ENCODE measurements at regions not wholly inside any gene's neighbourhood (a gene's known extent, or its start where the extent isn't known, plus 50 kb on each side); places are given as distances from the start of the nearest gene placed in this dataset.

DNA sequence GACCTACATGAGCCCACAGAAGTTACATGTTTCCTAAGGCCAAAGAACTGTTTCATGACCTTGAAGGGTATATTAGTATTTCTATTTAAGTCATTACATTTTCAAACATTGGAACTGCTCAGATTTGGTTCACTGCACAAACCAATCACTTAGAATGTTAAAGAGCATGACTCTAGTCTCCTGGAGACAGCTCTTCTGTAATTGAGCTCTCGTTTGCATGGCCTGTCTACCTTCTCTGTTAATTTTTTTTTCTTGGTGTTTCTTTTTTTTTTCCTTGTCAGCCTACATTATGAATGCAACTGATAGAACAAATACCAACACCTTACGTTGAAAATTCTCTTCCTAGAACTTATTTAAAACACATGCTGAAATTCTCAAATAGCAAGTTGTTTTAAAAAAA lies 860.2 kb upstream of the MAP3K7 start:
- no peak overlapping the region for H3K9ac ChIP-seq (ENCODE audit: extremely low read depth, insufficient read length, low read length)
- no peaks in the 10 kb centered on the region for H3K4me1 ChIP-seq (ENCODE audit: insufficient read depth, low read length)
- H2BK120ac ChIP-seq (ENCODE audit: low read depth, low read length, poor library complexity, severe bottlenecking) = no peak overlapping the region
- H3K23me2 ChIP-seq (ENCODE audit: insufficient read length, low read depth, low read length, poor library complexity, severe bottlenecking) = no peaks in the 10 kb centered on the region
- TF ChIP-seq, protein P1, sequence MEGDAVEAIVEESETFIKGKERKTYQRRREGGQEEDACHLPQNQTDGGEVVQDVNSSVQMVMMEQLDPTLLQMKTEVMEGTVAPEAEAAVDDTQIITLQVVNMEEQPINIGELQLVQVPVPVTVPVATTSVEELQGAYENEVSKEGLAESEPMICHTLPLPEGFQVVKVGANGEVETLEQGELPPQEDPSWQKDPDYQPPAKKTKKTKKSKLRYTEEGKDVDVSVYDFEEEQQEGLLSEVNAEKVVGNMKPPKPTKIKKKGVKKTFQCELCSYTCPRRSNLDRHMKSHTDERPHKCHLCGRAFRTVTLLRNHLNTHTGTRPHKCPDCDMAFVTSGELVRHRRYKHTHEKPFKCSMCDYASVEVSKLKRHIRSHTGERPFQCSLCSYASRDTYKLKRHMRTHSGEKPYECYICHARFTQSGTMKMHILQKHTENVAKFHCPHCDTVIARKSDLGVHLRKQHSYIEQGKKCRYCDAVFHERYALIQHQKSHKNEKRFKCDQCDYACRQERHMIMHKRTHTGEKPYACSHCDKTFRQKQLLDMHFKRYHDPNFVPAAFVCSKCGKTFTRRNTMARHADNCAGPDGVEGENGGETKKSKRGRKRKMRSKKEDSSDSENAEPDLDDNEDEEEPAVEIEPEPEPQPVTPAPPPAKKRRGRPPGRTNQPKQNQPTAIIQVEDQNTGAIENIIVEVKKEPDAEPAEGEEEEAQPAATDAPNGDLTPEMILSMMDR (conservative IDR thresholded peaks at IDR 0.05) = no peak
- no peak overlapping the region for H4K91ac ChIP-seq (ENCODE audit: insufficient read length, low read depth, low read length)
- no peak overlapping the region for H3T11ph ChIP-seq (ENCODE audit: low read length)
- no peak overlapping the region for H2AK5ac ChIP-seq (ENCODE audit: insufficient read length, low read length)
- H4K5ac ChIP-seq (ENCODE audit: insufficient read length, low read depth, low read length) = no peak overlapping the region
- no peaks in the 10 kb centered on the region for H3K27me3 ChIP-seq (ENCODE audit: insufficient read depth, low read length)
- H3K56ac ChIP-seq (ENCODE audit: insufficient read length, low read depth, low read length) = no peak overlapping the region
- H3K9me3 Mint-ChIP-seq = no peaks in the 10 kb centered on the region
- no peaks in the 10 kb centered on the region for H4K20me1 ChIP-seq (ENCODE audit: control insufficient read depth, insufficient read depth, insufficient read length)
- no peaks in the 10 kb centered on the region for H3K27me3 Mint-ChIP-seq (ENCODE audit: low read depth)
- H3K4ac ChIP-seq (ENCODE audit: low read depth, low read length) = no peak overlapping the region
- H2BK20ac ChIP-seq (ENCODE audit: low read depth, low read length, poor library complexity, severe bottlenecking) = no peak overlapping the region
- H2BK15ac ChIP-seq (ENCODE audit: low read depth, low read length) = no peak overlapping the region
- H3K18ac ChIP-seq (ENCODE audit: insufficient read length, low read depth, low read length) = no peak overlapping the region
- H3K79me2 ChIP-seq (ENCODE audit: insufficient read depth, low read length) = no peaks in the 10 kb centered on the region
- no peak overlapping the region for H3K14ac ChIP-seq (ENCODE audit: insufficient read depth, low read length)
- no peak overlapping the region for H3K4me2 ChIP-seq (ENCODE audit: insufficient read depth, insufficient read length, low read length)
- no peaks in the 10 kb centered on the region for H3K36me3 Mint-ChIP-seq (ENCODE audit: insufficient read depth in 1 of 3, low read depth in 3 of 3)
- H3K23ac ChIP-seq (ENCODE audit: insufficient read length, low read depth, low read length) = no peak overlapping the region
- H2BK5ac ChIP-seq (ENCODE audit: insufficient read length, low read length) = no peak overlapping the region
- no peak overlapping the region for H3K27ac ChIP-seq (ENCODE audit: insufficient read length, low read depth, low read length)
- DNase-seq = no peak
- H3K4me1 Mint-ChIP-seq = no peaks in the 10 kb centered on the region
- no peak overlapping the region for H2AFZ ChIP-seq (ENCODE audit: low read length)
- H2BK12ac ChIP-seq (ENCODE audit: insufficient read length, low read depth, low read length) = no peak overlapping the region
- H3K9me3 ChIP-seq (ENCODE audit: control insufficient read depth, low read depth, low read length) = no peaks in the 10 kb centered on the region
- no peak overlapping the region for H4K8ac ChIP-seq (replicated peaks; ENCODE audit: insufficient read length, low read depth, low read length)
- H3K4me3 Mint-ChIP-seq = no peak overlapping the region
- WGBS (ENCODE audit: extremely low coverage, insufficient read length, low lambda C conversion rate) = no CpG with 5 or more reads among the region's 2 CpGs
- H3K27ac Mint-ChIP-seq = no peak overlapping the region
- no peaks in the 10 kb centered on the region for H3K79me1 ChIP-seq (ENCODE audit: insufficient read depth, low read depth, low read length, poor library complexity, severe bottlenecking)

All from H9 (cell line).